ENCODE measurements at regions not wholly inside any gene's neighbourhood (a gene's known extent, or its start where the extent isn't known, plus 50 kb on each side); places are given as distances from the start of the nearest gene placed in this dataset.
A peak's percentile ranks its signal among the peaks of the same experiment; 100 is the strongest.

- CTCF ChIA-PET = no interaction called here
- intact Hi-C loops (cut with micrococcal nuclease) = no loop called here
- H3K36me3 Mint-ChIP-seq (ENCODE audit: low read depth) = no peaks in the 10 kb centered on the region
- peaks cover 4% of the 10 kb centered on the region for H3K9me3 Mint-ChIP-seq
- H3K27me3 Mint-ChIP-seq = peaks cover 7% of the 10 kb centered on the region
- ATAC-seq (ENCODE audit: low read depth) = no peak
- DNase-seq = no peak
- H3K27ac Mint-ChIP-seq = no peak overlapping the region
- no peaks in the 10 kb centered on the region for H3K4me1 Mint-ChIP-seq
- TF ChIP-seq CTCF (IDR thresholded peaks at IDR 0.05) = no peak
- H3K4me3 Mint-ChIP-seq = no peak overlapping the region
- POLR2A ChIA-PET = no interaction called here
Measured at GRCh38 chr21:35297665-35298064, 248.6 kb upstream of the RUNX1 start.

- no peak for DNase-seq
- CTCF ChIA-PET = no interaction called here
- Mint-ChIP-seq H3K4me3 (no peak overlapping the region), H3K27ac (no peak overlapping the region), H3K4me1 (peaks cover 8% of the 10 kb centered on the region), H3K9me3 (no peaks in the 10 kb centered on the region), H3K27me3 (peaks cover under 1% of the 10 kb centered on the region), H3K36me3 (ENCODE audit: low read depth) (no peaks in the 10 kb centered on the region)
- ATAC-seq (ENCODE audit: low read depth) = no peak
- intact Hi-C loops (cut with micrococcal nuclease) = no loop called here
- POLR2A ChIA-PET = no interaction called here
- no peak for TF ChIP-seq CTCF (IDR thresholded peaks at IDR 0.05)
Measured at GRCh38 chr21:35294231-35294898, 245.3 kb upstream of the RUNX1 start.

- H3K4me3 Mint-ChIP-seq = no peak overlapping the region
- intact Hi-C loops (cut with micrococcal nuclease) = no loop called here
- H3K27me3 Mint-ChIP-seq = peaks cover 2% of the 10 kb centered on the region
- DNase-seq (no peak), ATAC-seq (ENCODE audit: low read depth) (peak; percentile 56)
- TF ChIP-seq CTCF (IDR thresholded peaks at IDR 0.05) = no peak
- H3K9me3 Mint-ChIP-seq = peaks cover 13% of the 10 kb centered on the region
- H3K27ac Mint-ChIP-seq = no peak overlapping the region
- peaks cover 8% of the 10 kb centered on the region for H3K4me1 Mint-ChIP-seq
- POLR2A ChIA-PET = no interaction called here
- CTCF ChIA-PET = no interaction called here
- H3K36me3 Mint-ChIP-seq (ENCODE audit: low read depth) = no peaks in the 10 kb centered on the region
Measured at GRCh38 chr21:35291973-35292627, 243.0 kb upstream of the RUNX1 start.

- ATAC-seq (ENCODE audit: low read depth) = no peak
- Mint-ChIP-seq H3K9me3 (peaks cover 17% of the 10 kb centered on the region), H3K36me3 (ENCODE audit: low read depth) (no peaks in the 10 kb centered on the region), H3K27ac (no peak overlapping the region), H3K27me3 (peaks cover 2% of the 10 kb centered on the region), H3K4me1 (peaks cover 8% of the 10 kb centered on the region), H3K4me3 (no peak overlapping the region)
- TF ChIP-seq CTCF (IDR thresholded peaks at IDR 0.05) = no peak
- intact Hi-C loops (cut with micrococcal nuclease) = no loop called here
- ChIA-PET POLR2A (no interaction called here), CTCF (no interaction called here)
- no peak for DNase-seq
Measured at GRCh38 chr21:35291034-35291433, 241.9 kb upstream of the RUNX1 start.

- DNase-seq = no peak
- Mint-ChIP-seq H3K4me3 (no peak overlapping the region), H3K4me1 (peaks cover 8% of the 10 kb centered on the region), H3K9me3 (peaks cover 17% of the 10 kb centered on the region), H3K27ac (no peak overlapping the region), H3K36me3 (ENCODE audit: low read depth) (no peaks in the 10 kb centered on the region), H3K27me3 (peaks cover 4% of the 10 kb centered on the region)
- intact Hi-C loops (cut with micrococcal nuclease) = no loop called here
- CTCF ChIA-PET = no interaction called here
- no peak for TF ChIP-seq CTCF (IDR thresholded peaks at IDR 0.05)
- POLR2A ChIA-PET = no interaction called here
- no peak for ATAC-seq (ENCODE audit: low read depth)
Measured at GRCh38 chr21:35288238-35288637, 239.1 kb upstream of the RUNX1 start.

Measured in activated B cell treated with CpG ODN at 0.5 μM for 24 hours (primary cell).